ENCODE measurements at regions not wholly inside any gene's neighbourhood (a gene's known extent, or its start where the extent isn't known, plus 50 kb on each side); places are given as distances from the start of the nearest gene placed in this dataset.

- TF ChIP-seq ZC3H11A (IDR thresholded peaks at IDR 0.05) (no peak), POLR2AphosphoS2 (conservative IDR thresholded peaks at IDR 0.05; ENCODE audit: low read length) (no peak), KDM5A (IDR thresholded peaks at IDR 0.05) (no peak), NPAS2 (CRISPR knock-in tag; IDR thresholded peaks at IDR 0.05; ENCODE audit: borderline replicate concordance) (no peak), MYC (IDR thresholded peaks at IDR 0.05; ENCODE audit: borderline replicate concordance, low read length) (no peak)
- TF ChIP-seq, protein P1, sequence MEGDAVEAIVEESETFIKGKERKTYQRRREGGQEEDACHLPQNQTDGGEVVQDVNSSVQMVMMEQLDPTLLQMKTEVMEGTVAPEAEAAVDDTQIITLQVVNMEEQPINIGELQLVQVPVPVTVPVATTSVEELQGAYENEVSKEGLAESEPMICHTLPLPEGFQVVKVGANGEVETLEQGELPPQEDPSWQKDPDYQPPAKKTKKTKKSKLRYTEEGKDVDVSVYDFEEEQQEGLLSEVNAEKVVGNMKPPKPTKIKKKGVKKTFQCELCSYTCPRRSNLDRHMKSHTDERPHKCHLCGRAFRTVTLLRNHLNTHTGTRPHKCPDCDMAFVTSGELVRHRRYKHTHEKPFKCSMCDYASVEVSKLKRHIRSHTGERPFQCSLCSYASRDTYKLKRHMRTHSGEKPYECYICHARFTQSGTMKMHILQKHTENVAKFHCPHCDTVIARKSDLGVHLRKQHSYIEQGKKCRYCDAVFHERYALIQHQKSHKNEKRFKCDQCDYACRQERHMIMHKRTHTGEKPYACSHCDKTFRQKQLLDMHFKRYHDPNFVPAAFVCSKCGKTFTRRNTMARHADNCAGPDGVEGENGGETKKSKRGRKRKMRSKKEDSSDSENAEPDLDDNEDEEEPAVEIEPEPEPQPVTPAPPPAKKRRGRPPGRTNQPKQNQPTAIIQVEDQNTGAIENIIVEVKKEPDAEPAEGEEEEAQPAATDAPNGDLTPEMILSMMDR (IDR thresholded peaks at IDR 0.05), result no peak
These were observed 134.6 kb downstream of the CCDC34 start for GRCh38 chr11:27228232-27228905.
